SK-N-SH (cell line): ENCODE measurements at regions not wholly inside any gene's neighbourhood (a gene's known extent, or its start where the extent isn't known, plus 50 kb on each side); places are given as distances from the start of the nearest gene placed in this dataset.

ENCODE experiments used
- CTCF ChIA-PET: fragments of 300-600, 350-600 bp; formaldehyde crosslinking; extraction: SDS; loops from one replicate; lab custom pipeline; 2021; lab: Yijun Ruan, JAX
- POLR2A ChIA-PET: fragments of 350-600 bp; sonication (Branson Sonifier 250); formaldehyde crosslinking; extraction: SDS; loops from one replicate; lab custom pipeline; 2020; ENCODE audit warnings: antibody characterized with exemption, inconsistent platforms; lab: Yijun Ruan, JAX
- DNase-seq: peaks from one replicate; pipeline ENCODE4 v3.0.0; 2012
- H2AFZ ChIP-seq: fragments of 200-600 bp; sonication (generic); 2 replicates; pipeline ENCODE4 v1.8.1; 2016; ENCODE audit warnings: antibody characterized with exemption, mild to moderate bottlenecking, low read depth
- H3F3A ChIP-seq: fragments of 200-600 bp; sonication (generic); replicated peaks from 2 replicates; pipeline ENCODE3; 2016; ENCODE audit warnings: antibody characterized with exemption, mild to moderate bottlenecking; ENCODE audit not compliant: insufficient read depth
- H3K27ac ChIP-seq, 2 experiments: fragments of 200-500 bp in 1 of 2; fragments of 200-600 bp in 1 of 2; sonication (Bioruptor generic) in 1 of 2; sonication (generic), shearing (Covaris generic) in 1 of 2; 2 replicates each; pipeline versions ENCODE4 v1.5.1 to v1.6.1; 2014 to 2016; ENCODE audit warnings: low read depth in 2 of 2, inconsistent platforms in 1 of 2, low read length in 1 of 2, mild to moderate bottlenecking in 1 of 2, mixed read lengths in 1 of 2
- H3K27me3 ChIP-seq: fragments of 200-600 bp; sonication (generic), shearing (Covaris generic); 2 replicates; pipeline ENCODE4 v1.6.1; 2016; ENCODE audit warnings: mixed run types; ENCODE audit not compliant: insufficient read depth
- H3K36me3 ChIP-seq, 2 experiments: fragments of 200-500 bp in 1 of 2; fragments of 200-600 bp in 1 of 2; sonication (Bioruptor generic) in 1 of 2; sonication (generic) in 1 of 2; replicated peaks in 1 of 2; 2 replicates each; pipeline versions ENCODE3 to v1.5.1; 2014 to 2016; ENCODE audit warnings: low read length in 1 of 2, mild to moderate bottlenecking in 1 of 2; ENCODE audit not compliant: insufficient read depth in 2 of 2, control insufficient read depth in 1 of 2
- H3K4me1 ChIP-seq, 2 experiments: fragments of 200-500 bp in 1 of 2; fragments of 200-600 bp in 1 of 2; sonication (Bioruptor generic) in 1 of 2; sonication (generic), shearing (Covaris generic) in 1 of 2; 2 replicates each; pipeline versions ENCODE4 v1.5.1 to v1.6.1; 2014 to 2016; ENCODE audit warnings: low read depth in 1 of 2, low read length in 1 of 2, mixed run types in 1 of 2; ENCODE audit not compliant: insufficient read depth in 2 of 2, control insufficient read depth in 1 of 2
- H3K4me2 ChIP-seq: fragments of 200-600 bp; sonication (generic), shearing (Covaris generic); 2 replicates; pipeline ENCODE4 v1.6.1; 2017; ENCODE audit warnings: mixed run types
- H3K4me3 ChIP-seq, 2 experiments: fragments of 200-500 bp in 1 of 2; fragments of 200-600 bp in 1 of 2; sonication (Bioruptor generic) in 1 of 2; sonication (generic), shearing (Covaris generic) in 1 of 2; 2 replicates each; pipeline versions ENCODE4 v1.5.1 to v1.8.1; 2014 to 2016; ENCODE audit warnings: low read depth in 2 of 2, inconsistent platforms in 1 of 2, low read length in 1 of 2, mild to moderate bottlenecking in 1 of 2, mixed read lengths in 1 of 2, moderate library complexity in 1 of 2
- H3K79me2 ChIP-seq: fragments of 200-600 bp; sonication (generic); 2 replicates; pipeline ENCODE4 v1.8.1; 2017; ENCODE audit warnings: mild to moderate bottlenecking; ENCODE audit not compliant: insufficient read depth
- H3K9ac ChIP-seq: fragments of 200-600 bp; sonication (generic); 2 replicates; pipeline ENCODE4 v1.6.1; 2017; ENCODE audit warnings: mixed run types
- H3K9me2 ChIP-seq: fragments of 200-600 bp; sonication (generic); 2 replicates; pipeline ENCODE4 v1.6.1; 2017; ENCODE audit warnings: mixed run types
- H3K9me3 ChIP-seq: fragments of 200-600 bp; sonication (generic); 2 replicates; pipeline ENCODE4 v1.6.1; 2017; ENCODE audit warnings: mixed run types, mild to moderate bottlenecking, moderate library complexity
- H4K20me1 ChIP-seq: fragments of 200-600 bp; sonication (generic); 2 replicates; pipeline ENCODE4 v1.6.1; 2017; ENCODE audit warnings: mild to moderate bottlenecking, mixed run types; ENCODE audit not compliant: insufficient read depth
- CHD2 ChIP-seq: fragments of 150-350 bp; IDR thresholded peaks from 2 replicates; pipeline ENCODE4 v1.6.1; 2018; ENCODE audit warnings: low read length; ENCODE audit not compliant: partially characterized antibody
- CTCF ChIP-seq: fragments of 200-600 bp; sonication (generic); IDR thresholded peaks from 2 replicates; pipeline ENCODE4 v1.6.1; 2017; ENCODE audit warnings: antibody characterized with exemption, mild to moderate bottlenecking, moderate library complexity
- EP300 ChIP-seq, 2 experiments: IDR thresholded peaks; 2 replicates each; pipeline versions ENCODE4 v1.4.0 to v1.6.1; 2012; ENCODE audit warnings: borderline replicate concordance in 1 of 2, low read depth in 1 of 2, low read length in 1 of 2
- FOXJ3 ChIP-seq: sonication (generic); formaldehyde crosslinking; IDR thresholded peaks from 2 replicates; pipeline ENCODE4 v1.5.1; 2020; ENCODE audit warnings: mild to moderate bottlenecking, missing genetic modification reagents
- FOXM1 ChIP-seq: IDR thresholded peaks from 2 replicates; pipeline ENCODE4 v1.4.0; 2012; ENCODE audit warnings: low read depth, mild to moderate bottlenecking
- GABPA ChIP-seq: IDR thresholded peaks from 2 replicates; pipeline ENCODE4 v1.4.0; 2012; ENCODE audit warnings: low read depth, mild to moderate bottlenecking
- JUND ChIP-seq: IDR thresholded peaks from 2 replicates; pipeline ENCODE4 v1.4.0; 2012
- NRF1 ChIP-seq: IDR thresholded peaks from 2 replicates; pipeline ENCODE4 v1.6.1; 2012; ENCODE audit warnings: low read depth, mild to moderate bottlenecking, low read length
- RAD21 ChIP-seq: IDR thresholded peaks from 2 replicates; pipeline ENCODE4 v1.6.1; 2012; ENCODE audit warnings: mild to moderate bottlenecking, low read length
- RCOR1 ChIP-seq: fragments of 150-350 bp; IDR thresholded peaks from 2 replicates; pipeline ENCODE4 v1.6.1; 2017; ENCODE audit warnings: antibody characterized with exemption, low read length
- RXRA ChIP-seq: IDR thresholded peaks from 2 replicates; pipeline ENCODE4 v1.4.0; 2012; ENCODE audit warnings: low read depth, mild to moderate bottlenecking, borderline replicate concordance
- SMC3 ChIP-seq: IDR thresholded peaks from 2 replicates; pipeline ENCODE4 v1.6.1; 2012; ENCODE audit warnings: low read depth, low read length, improper control_type of control experiment
- TAF1 ChIP-seq: IDR thresholded peaks from 2 replicates; pipeline ENCODE4 v1.6.1; 2012; ENCODE audit warnings: low read depth, mild to moderate bottlenecking, low read length, moderate library complexity, borderline replicate concordance
- TCF12 ChIP-seq: IDR thresholded peaks from 2 replicates; pipeline ENCODE4 v1.4.0; 2012
- USF1 ChIP-seq: IDR thresholded peaks from 2 replicates; pipeline ENCODE4 v1.4.0; 2012; ENCODE audit warnings: low read depth, borderline replicate concordance
- YY1 ChIP-seq: IDR thresholded peaks from 2 replicates; pipeline ENCODE4 v1.4.0; 2012; ENCODE audit warnings: low read depth, mild to moderate bottlenecking
- WGBS: methylation state at CpG from one replicate; pipeline ENCODE4 v1.1.6; 2017; ENCODE audit warnings: low lambda C conversion rate; 5-methylcytosine and 5-hydroxymethylcytosine counted together

- no peaks in the 10 kb centered on the region for H3K9me3 ChIP-seq
- 90% methylated on average over 1 of the region's 1 CpG for WGBS
- H3K36me3 ChIP-seq = no peaks in the 10 kb centered on the region
- no peaks in the 10 kb centered on the region for H3K27me3 ChIP-seq
- H4K20me1 ChIP-seq = no peaks in the 10 kb centered on the region
- no peaks in the 10 kb centered on the region for H3F3A ChIP-seq
- H3K4me3 ChIP-seq = no peak overlapping the region
- POLR2A ChIA-PET = no interaction called here
- H3K79me2 ChIP-seq = no peaks in the 10 kb centered on the region
- no peak overlapping the region for H3K4me2 ChIP-seq
- DNase-seq = no peak
- H3K27ac ChIP-seq = no peak overlapping the region
- H3K9me2 ChIP-seq = no peaks in the 10 kb centered on the region
- H2AFZ ChIP-seq = no peak overlapping the region
- no peak overlapping the region for H3K9ac ChIP-seq
- CTCF ChIA-PET = interaction anchor here (1.7 kb wide), 1 partner anchor 14 kb away, joined by 6 read pairs; no protein-coding TSS in a partner anchor
- no peak for TF ChIP-seq TCF12
- no peak for TF ChIP-seq FOXM1
- no peak for TF ChIP-seq GABPA
- no peak for TF ChIP-seq RCOR1
- no peak for TF ChIP-seq NRF1
- TF ChIP-seq TAF1 = no peak
- TF ChIP-seq RXRA = no peak
- TF ChIP-seq CTCF = no peak
- TF ChIP-seq EP300 (IDR thresholded peaks at IDR 0.05; ENCODE audit: borderline replicate concordance in 1 of 2, low read depth in 1 of 2, low read length in 1 of 2) = no peak
- H3K4me1 ChIP-seq = peaks cover 0 to 6% of the 10 kb centered on the region in 2 experiments; a peak in 1 of 4 replicates
Measured at GRCh38 chr12:19901841-19902240, 462.5 kb downstream of the AEBP2 start.

- DNase-seq = peak; percentile 15
Measured at GRCh38 chr12:19904819-19905218, 463.5 kb upstream of the PDE3A start.

GRCh38 chr12:19908830-19909229 lies 459.5 kb upstream of the PDE3A start:
- Histone ChIP-seq H3K9me2 (no peaks in the 10 kb centered on the region), H3F3A (peaks cover 13% of the 10 kb centered on the region), H3K27me3 (no peaks in the 10 kb centered on the region), H3K4me2 (no peak overlapping the region), H3K79me2 (no peaks in the 10 kb centered on the region), H3K27ac (no peak overlapping the region), H3K36me3 (no peaks in the 10 kb centered on the region), H4K20me1 (no peaks in the 10 kb centered on the region), H3K9me3 (no peaks in the 10 kb centered on the region), H3K9ac (no peak overlapping the region), H3K4me1 (peaks cover 0 to 9% of the 10 kb centered on the region in 2 experiments; a peak in 1 of 4 replicates), H2AFZ (no peak overlapping the region), H3K4me3 (no peak overlapping the region)
- CTCF ChIA-PET = interaction anchor here (1.7 kb wide), 1 partner anchor 153 kb away, joined by 4 read pairs; no protein-coding TSS in a partner anchor
- no peak for DNase-seq
- POLR2A ChIA-PET = no interaction called here
- 61% methylated on average over 3 of the region's 3 CpGs for WGBS
- TF ChIP-seq USF1 (no peak), YY1 (no peak), FOXJ3 (CRISPR knock-in tag) (no peak), JUND (no peak), SMC3 (no peak), NRF1 (no peak), CHD2 (no peak)

More at GRCh38 chr12:19904819-19905218, 463.5 kb upstream of the PDE3A start:
- no peak overlapping the region for H3K9ac ChIP-seq
- no peaks in the 10 kb centered on the region for H4K20me1 ChIP-seq
- no peaks in the 10 kb centered on the region for H3K9me2 ChIP-seq
- H3K9me3 ChIP-seq = no peaks in the 10 kb centered on the region
- no peak overlapping the region for H3K4me3 ChIP-seq
- peaks cover 0 to 6% of the 10 kb centered on the region in 2 experiments; a peak in 1 of 4 replicates for H3K4me1 ChIP-seq
- 4% methylated on average over 1 of the region's 1 CpG for whole genome bisulfite sequencing
- POLR2A ChIA-PET = no interaction called here
- H3K79me2 ChIP-seq = no peaks in the 10 kb centered on the region
- no peaks in the 10 kb centered on the region for H3F3A ChIP-seq
- peak overlapping the region in 1 of 2 experiments; percentile 11; a peak in 1 of 4 replicates for H3K27ac ChIP-seq
- TF ChIP-seq RAD21 = no peak
- TF ChIP-seq, all 33 proteins: peak for 0
- Histone ChIP-seq H3K36me3 (no peaks in the 10 kb centered on the region), H3K27me3 (no peaks in the 10 kb centered on the region), H3K4me2 (no peak overlapping the region), H2AFZ (no peak overlapping the region)
- CTCF ChIA-PET = interaction anchor here (1.1 to 1.3 kb wide), 3 partner anchors 12 to 165 kb away, joined by 4 to 5 read pairs (median 4); no protein-coding TSS in a partner anchor
